ENCODE measurements at regions not wholly inside any gene's neighbourhood (a gene's known extent, or its start where the extent isn't known, plus 50 kb on each side); places are given as distances from the start of the nearest gene placed in this dataset.
"Not testable (repeated sequence)": the region's sequence is repeated elsewhere in the genome, so short reads cannot be mapped to it uniquely, and the experiment has no call there.

GRCh38 chr7:140283472-140283871, 106.7 kb upstream of the KDM7A start:
- DNase-seq, result no peak

- DNase-seq, result no peak
Observed at GRCh38 chr7:140281960-140282359, 105.2 kb upstream of the KDM7A start.

GRCh38 chr7:140281255-140281654, 104.5 kb upstream of the KDM7A start:
- DNase-seq, result no peak

GRCh38 chr7:140276001-140276400, 99.2 kb upstream of the KDM7A start:
- DNase-seq, result no peak

- no peak for DNase-seq
Observed at GRCh38 chr7:140275069-140275965, 98.5 kb upstream of the KDM7A start.

GRCh38 chr7:140273417-140273816, 96.6 kb upstream of the KDM7A start:
- no peak for DNase-seq

GRCh38 chr7:140271643-140271968, 94.8 kb upstream of the KDM7A start:
- not testable (repeated sequence) for DNase-seq

GRCh38 chr7:140269004-140269638, 92.3 kb upstream of the KDM7A start:
- DNase-seq, result no peak

- DNase-seq, result no peak
Observed at GRCh38 chr7:140267381-140268226, 90.8 kb upstream of the KDM7A start.

- peak; percentile 59 to 69 for DNase-seq
Observed at GRCh38 chr7:140263277-140263676, 86.5 kb upstream of the KDM7A start.

GRCh38 chr7:140262242-140262903, 85.6 kb upstream of the KDM7A start:
- no peak for DNase-seq

- DNase-seq, result no peak
Observed at GRCh38 chr7:140261522-140261921, 84.7 kb upstream of the KDM7A start.

- DNase-seq, result no peak
Observed at GRCh38 chr7:140261105-140261486, 84.3 kb upstream of the KDM7A start.

- DNase-seq, result no peak
Observed at GRCh38 chr7:140260352-140261104, 83.7 kb upstream of the KDM7A start.

GRCh38 chr7:140257278-140257677, 80.5 kb upstream of the KDM7A start:
- not testable (repeated sequence) for DNase-seq

GRCh38 chr7:140254976-140255375, 78.2 kb upstream of the KDM7A start:
- not testable (repeated sequence) for DNase-seq

GRCh38 chr7:140249036-140249806, 72.4 kb upstream of the KDM7A start:
- DNase-seq, result no peak

GRCh38 chr7:140247559-140247958, 70.8 kb upstream of the KDM7A start:
- DNase-seq, result no peak

- no peak for DNase-seq
Observed at GRCh38 chr7:140245611-140246105, 68.9 kb upstream of the KDM7A start.

- DNase-seq, result peak in 1 of 2 donors; percentile 36
Observed at GRCh38 chr7:140242057-140243031, 65.6 kb upstream of the KDM7A start.
